GM12865 (cell line): ENCODE measurements at regions not wholly inside any gene's neighbourhood (a gene's known extent, or its start where the extent isn't known, plus 50 kb on each side); places are given as distances from the start of the nearest gene placed in this dataset.

Experiments used
- DNase-seq: peaks from one replicate; pipeline ENCODE4 v3.0.0; 2010; ENCODE audit warnings: low read depth
- H3K4me3 ChIP-seq: 2 replicates; pipeline ENCODE4 v1.5.1; 2011; ENCODE audit warnings: mild to moderate bottlenecking, low read depth, low read length, control low read depth
- TF ChIP-seq, protein P1 (sequence below): IDR thresholded peaks from 2 replicates; pipeline ENCODE4 v1.5.1; 2011; ENCODE audit warnings: low read length, control low read depth, low read depth, inconsistent platforms; ENCODE audit not compliant: insufficient read depth; ENCODE audit errors: missing control alignments

- no peak overlapping the region for H3K4me3 ChIP-seq
- DNase-seq: no peak
- TF ChIP-seq, protein P1, sequence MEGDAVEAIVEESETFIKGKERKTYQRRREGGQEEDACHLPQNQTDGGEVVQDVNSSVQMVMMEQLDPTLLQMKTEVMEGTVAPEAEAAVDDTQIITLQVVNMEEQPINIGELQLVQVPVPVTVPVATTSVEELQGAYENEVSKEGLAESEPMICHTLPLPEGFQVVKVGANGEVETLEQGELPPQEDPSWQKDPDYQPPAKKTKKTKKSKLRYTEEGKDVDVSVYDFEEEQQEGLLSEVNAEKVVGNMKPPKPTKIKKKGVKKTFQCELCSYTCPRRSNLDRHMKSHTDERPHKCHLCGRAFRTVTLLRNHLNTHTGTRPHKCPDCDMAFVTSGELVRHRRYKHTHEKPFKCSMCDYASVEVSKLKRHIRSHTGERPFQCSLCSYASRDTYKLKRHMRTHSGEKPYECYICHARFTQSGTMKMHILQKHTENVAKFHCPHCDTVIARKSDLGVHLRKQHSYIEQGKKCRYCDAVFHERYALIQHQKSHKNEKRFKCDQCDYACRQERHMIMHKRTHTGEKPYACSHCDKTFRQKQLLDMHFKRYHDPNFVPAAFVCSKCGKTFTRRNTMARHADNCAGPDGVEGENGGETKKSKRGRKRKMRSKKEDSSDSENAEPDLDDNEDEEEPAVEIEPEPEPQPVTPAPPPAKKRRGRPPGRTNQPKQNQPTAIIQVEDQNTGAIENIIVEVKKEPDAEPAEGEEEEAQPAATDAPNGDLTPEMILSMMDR: no peak
Observed at GRCh38 chr10:85148693-85149640, 820.6 kb downstream of the CCSER2 start.

GRCh38 chr10:85149766-85150165 lies 821.4 kb downstream of the CCSER2 start:
- no peak overlapping the region for H3K4me3 ChIP-seq
- no peak for DNase-seq
- TF ChIP-seq, protein P1: no peak

- DNase-seq: no peak
- H3K4me3 ChIP-seq: no peak overlapping the region
- TF ChIP-seq, protein P1: no peak
Observed at GRCh38 chr10:85151506-85151905, 823.1 kb downstream of the CCSER2 start.

GRCh38 chr10:85152496-85152895 lies 824.1 kb downstream of the CCSER2 start:
- no peak overlapping the region for H3K4me3 ChIP-seq
- no peak for DNase-seq
- TF ChIP-seq, protein P1: no peak

- TF ChIP-seq, protein P1: no peak
- DNase-seq: no peak
Observed at GRCh38 chr10:85152911-85153310, 824.5 kb downstream of the CCSER2 start.

DNA sequence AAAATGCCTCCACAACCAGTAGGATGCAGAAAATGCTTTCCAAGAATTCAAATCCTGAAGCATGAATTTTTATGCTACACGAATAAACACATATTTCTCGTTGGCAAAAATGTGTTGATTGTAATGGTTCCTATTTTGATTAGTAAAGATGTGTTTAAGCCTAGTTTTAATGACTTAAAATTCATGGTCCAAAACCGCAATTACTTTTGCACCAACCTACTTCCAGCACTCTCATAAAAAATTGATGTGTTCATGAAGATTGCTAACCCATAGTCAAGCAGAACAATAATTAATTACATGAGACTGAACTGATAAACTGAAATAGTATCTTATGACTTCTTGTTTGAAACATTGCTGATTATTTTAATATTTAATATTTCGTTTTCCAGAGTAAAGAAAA lies 828.8 kb downstream of the CCSER2 start:
- TF ChIP-seq, protein P1: no peak
- no peak overlapping the region for H3K4me3 ChIP-seq
- no peak for DNase-seq

More at GRCh38 chr10:85152911-85153310, 824.5 kb downstream of the CCSER2 start:
- no peak overlapping the region for H3K4me3 ChIP-seq
